SK-N-SH (cell line): ENCODE measurements at regions not wholly inside any gene's neighbourhood (a gene's known extent, or its start where the extent isn't known, plus 50 kb on each side); places are given as distances from the start of the nearest gene placed in this dataset.

ENCODE experiments used
- CTCF ChIA-PET: fragments of 300-600, 350-600 bp; formaldehyde crosslinking; extraction: SDS; loops from one replicate; lab custom pipeline; 2021; lab: Yijun Ruan, JAX
- POLR2A ChIA-PET: fragments of 350-600 bp; sonication (Branson Sonifier 250); formaldehyde crosslinking; extraction: SDS; loops from one replicate; lab custom pipeline; 2020; ENCODE audit warnings: antibody characterized with exemption, inconsistent platforms; lab: Yijun Ruan, JAX
- DNase-seq: peaks from one replicate; pipeline ENCODE4 v3.0.0; 2012
- H2AFZ ChIP-seq: fragments of 200-600 bp; sonication (generic); 2 replicates; pipeline ENCODE4 v1.8.1; 2016; ENCODE audit warnings: antibody characterized with exemption, mild to moderate bottlenecking, low read depth
- H3F3A ChIP-seq: fragments of 200-600 bp; sonication (generic); replicated peaks from 2 replicates; pipeline ENCODE3; 2016; ENCODE audit warnings: antibody characterized with exemption, mild to moderate bottlenecking; ENCODE audit not compliant: insufficient read depth
- H3K27ac ChIP-seq, 2 experiments: fragments of 200-500 bp in 1 of 2; fragments of 200-600 bp in 1 of 2; sonication (Bioruptor generic) in 1 of 2; sonication (generic), shearing (Covaris generic) in 1 of 2; 2 replicates each; pipeline versions ENCODE4 v1.5.1 to v1.6.1; 2014 to 2016; ENCODE audit warnings: low read depth in 2 of 2, inconsistent platforms in 1 of 2, low read length in 1 of 2, mild to moderate bottlenecking in 1 of 2, mixed read lengths in 1 of 2
- H3K27me3 ChIP-seq: fragments of 200-600 bp; sonication (generic), shearing (Covaris generic); 2 replicates; pipeline ENCODE4 v1.6.1; 2016; ENCODE audit warnings: mixed run types; ENCODE audit not compliant: insufficient read depth
- H3K36me3 ChIP-seq, 2 experiments: fragments of 200-500 bp in 1 of 2; fragments of 200-600 bp in 1 of 2; sonication (Bioruptor generic) in 1 of 2; sonication (generic) in 1 of 2; replicated peaks in 1 of 2; 2 replicates each; pipeline versions ENCODE3 to v1.5.1; 2014 to 2016; ENCODE audit warnings: low read length in 1 of 2, mild to moderate bottlenecking in 1 of 2; ENCODE audit not compliant: insufficient read depth in 2 of 2, control insufficient read depth in 1 of 2
- H3K4me1 ChIP-seq, 2 experiments: fragments of 200-500 bp in 1 of 2; fragments of 200-600 bp in 1 of 2; sonication (Bioruptor generic) in 1 of 2; sonication (generic), shearing (Covaris generic) in 1 of 2; 2 replicates each; pipeline versions ENCODE4 v1.5.1 to v1.6.1; 2014 to 2016; ENCODE audit warnings: low read depth in 1 of 2, low read length in 1 of 2, mixed run types in 1 of 2; ENCODE audit not compliant: insufficient read depth in 2 of 2, control insufficient read depth in 1 of 2
- H3K4me2 ChIP-seq: fragments of 200-600 bp; sonication (generic), shearing (Covaris generic); 2 replicates; pipeline ENCODE4 v1.6.1; 2017; ENCODE audit warnings: mixed run types
- H3K4me3 ChIP-seq, 2 experiments: fragments of 200-500 bp in 1 of 2; fragments of 200-600 bp in 1 of 2; sonication (Bioruptor generic) in 1 of 2; sonication (generic), shearing (Covaris generic) in 1 of 2; 2 replicates each; pipeline versions ENCODE4 v1.5.1 to v1.8.1; 2014 to 2016; ENCODE audit warnings: low read depth in 2 of 2, inconsistent platforms in 1 of 2, low read length in 1 of 2, mild to moderate bottlenecking in 1 of 2, mixed read lengths in 1 of 2, moderate library complexity in 1 of 2
- H3K79me2 ChIP-seq: fragments of 200-600 bp; sonication (generic); 2 replicates; pipeline ENCODE4 v1.8.1; 2017; ENCODE audit warnings: mild to moderate bottlenecking; ENCODE audit not compliant: insufficient read depth
- H3K9ac ChIP-seq: fragments of 200-600 bp; sonication (generic); 2 replicates; pipeline ENCODE4 v1.6.1; 2017; ENCODE audit warnings: mixed run types
- H3K9me2 ChIP-seq: fragments of 200-600 bp; sonication (generic); 2 replicates; pipeline ENCODE4 v1.6.1; 2017; ENCODE audit warnings: mixed run types
- H3K9me3 ChIP-seq: fragments of 200-600 bp; sonication (generic); 2 replicates; pipeline ENCODE4 v1.6.1; 2017; ENCODE audit warnings: mixed run types, mild to moderate bottlenecking, moderate library complexity
- H4K20me1 ChIP-seq: fragments of 200-600 bp; sonication (generic); 2 replicates; pipeline ENCODE4 v1.6.1; 2017; ENCODE audit warnings: mild to moderate bottlenecking, mixed run types; ENCODE audit not compliant: insufficient read depth
- CHD2 ChIP-seq: fragments of 150-350 bp; IDR thresholded peaks from 2 replicates; pipeline ENCODE4 v1.6.1; 2018; ENCODE audit warnings: low read length; ENCODE audit not compliant: partially characterized antibody
- ELF1 ChIP-seq: IDR thresholded peaks from 2 replicates; pipeline ENCODE4 v1.4.0; 2012
- FOXJ3 ChIP-seq: sonication (generic); formaldehyde crosslinking; IDR thresholded peaks from 2 replicates; pipeline ENCODE4 v1.5.1; 2020; ENCODE audit warnings: mild to moderate bottlenecking, missing genetic modification reagents
- GABPA ChIP-seq: IDR thresholded peaks from 2 replicates; pipeline ENCODE4 v1.4.0; 2012; ENCODE audit warnings: low read depth, mild to moderate bottlenecking
- JUND ChIP-seq: IDR thresholded peaks from 2 replicates; pipeline ENCODE4 v1.4.0; 2012
- MEF2A ChIP-seq: IDR thresholded peaks from 2 replicates; pipeline ENCODE4 v1.4.0; 2012; ENCODE audit warnings: low read depth, borderline replicate concordance
- MXI1 ChIP-seq: IDR thresholded peaks from 2 replicates; pipeline ENCODE4 v1.6.1; 2012; ENCODE audit warnings: mild to moderate bottlenecking, low read depth, low read length, improper control_type of control experiment
- NRF1 ChIP-seq: IDR thresholded peaks from 2 replicates; pipeline ENCODE4 v1.6.1; 2012; ENCODE audit warnings: low read depth, mild to moderate bottlenecking, low read length
- POLR2AphosphoS5 ChIP-seq: IDR thresholded peaks from 2 replicates; pipeline ENCODE4 v1.6.1; 2012; ENCODE audit warnings: low read depth, low read length
- RAD21 ChIP-seq: IDR thresholded peaks from 2 replicates; pipeline ENCODE4 v1.6.1; 2012; ENCODE audit warnings: mild to moderate bottlenecking, low read length
- RCOR1 ChIP-seq: fragments of 150-350 bp; IDR thresholded peaks from 2 replicates; pipeline ENCODE4 v1.6.1; 2017; ENCODE audit warnings: antibody characterized with exemption, low read length
- TCF12 ChIP-seq: IDR thresholded peaks from 2 replicates; pipeline ENCODE4 v1.4.0; 2012
- TEAD4 ChIP-seq: IDR thresholded peaks from 2 replicates; pipeline ENCODE4 v1.4.0; 2012; ENCODE audit warnings: mild to moderate bottlenecking, borderline replicate concordance; ENCODE audit not compliant: insufficient read depth
- WGBS: methylation state at CpG from one replicate; pipeline ENCODE4 v1.1.6; 2017; ENCODE audit warnings: low lambda C conversion rate; 5-methylcytosine and 5-hydroxymethylcytosine counted together
- TF ChIP-seq, protein P1 (sequence below): fragments of 150-350 bp; IDR thresholded peaks from 2 replicates; pipeline ENCODE4 v1.6.1; 2016; ENCODE audit warnings: mild to moderate bottlenecking, low read depth, low read length
- TF ChIP-seq, protein P2 (sequence below): fragments of 200-600 bp; sonication (generic); IDR thresholded peaks from 2 replicates; pipeline ENCODE4 v1.6.1; 2017; ENCODE audit warnings: antibody characterized with exemption, mild to moderate bottlenecking, moderate library complexity
- TF ChIP-seq, protein P3 (sequence below): IDR thresholded peaks from 2 replicates; pipeline ENCODE4 v1.4.0; 2012; ENCODE audit warnings: low read depth
- TF ChIP-seq, protein P4 (sequence below): IDR thresholded peaks from 2 replicates; pipeline ENCODE4 v1.4.0; 2012; ENCODE audit warnings: low read depth, borderline replicate concordance
- TF ChIP-seq, protein P5 (sequence below): IDR thresholded peaks from 2 replicates; pipeline ENCODE4 v1.4.0; 2012; ENCODE audit warnings: low read depth, borderline replicate concordance

DNA sequence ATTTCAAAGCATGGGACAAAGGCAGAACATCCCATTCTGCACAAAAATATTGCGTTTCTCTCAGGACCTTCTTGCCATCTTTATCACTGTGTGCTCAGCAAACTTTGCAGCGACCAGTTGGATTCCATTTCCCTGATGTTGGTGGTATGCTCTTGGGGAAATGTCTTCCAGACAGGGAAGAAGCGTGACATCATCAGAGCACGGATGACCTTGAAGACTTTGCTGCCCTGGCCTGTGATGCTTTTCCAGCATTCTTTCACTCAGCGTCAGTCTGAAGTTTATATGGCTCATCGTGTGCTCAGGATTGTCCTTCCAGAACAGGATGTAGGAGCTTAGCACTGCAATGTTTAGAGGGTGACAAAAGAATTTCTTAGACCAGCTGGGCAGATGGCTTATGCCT lies 131.4 kb upstream of the F3 start (continued):
- TF ChIP-seq, protein P1, sequence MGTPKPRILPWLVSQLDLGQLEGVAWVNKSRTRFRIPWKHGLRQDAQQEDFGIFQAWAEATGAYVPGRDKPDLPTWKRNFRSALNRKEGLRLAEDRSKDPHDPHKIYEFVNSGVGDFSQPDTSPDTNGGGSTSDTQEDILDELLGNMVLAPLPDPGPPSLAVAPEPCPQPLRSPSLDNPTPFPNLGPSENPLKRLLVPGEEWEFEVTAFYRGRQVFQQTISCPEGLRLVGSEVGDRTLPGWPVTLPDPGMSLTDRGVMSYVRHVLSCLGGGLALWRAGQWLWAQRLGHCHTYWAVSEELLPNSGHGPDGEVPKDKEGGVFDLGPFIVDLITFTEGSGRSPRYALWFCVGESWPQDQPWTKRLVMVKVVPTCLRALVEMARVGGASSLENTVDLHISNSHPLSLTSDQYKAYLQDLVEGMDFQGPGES: no peak
- TF ChIP-seq TEAD4: no peak

DNA sequence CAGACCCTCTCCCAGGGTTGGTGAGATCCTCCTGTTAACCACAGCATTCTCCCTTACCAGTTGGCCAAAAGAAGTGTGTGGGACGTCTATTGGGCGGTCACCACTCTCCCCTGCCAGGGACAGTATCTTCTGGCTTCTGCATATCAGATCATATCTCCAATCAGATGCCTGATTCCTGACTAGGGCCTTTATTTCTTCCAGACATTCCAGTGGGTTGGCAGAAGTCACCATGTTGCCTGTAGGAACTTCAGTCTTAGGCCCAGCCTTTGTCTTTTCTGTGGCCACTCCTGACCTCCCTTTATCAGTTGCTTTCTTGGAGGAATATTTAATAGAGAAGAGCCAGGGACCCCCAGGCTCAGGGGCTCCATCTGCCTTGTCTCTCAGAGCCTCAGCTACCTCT lies 130.4 kb upstream of the F3 start:
- peaks cover 0 to 3% of the 10 kb centered on the region in 2 experiments; a peak in 1 of 4 replicates for H3K4me1 ChIP-seq
- TF ChIP-seq ELF1 (no peak), GABPA (no peak), POLR2AphosphoS5 (no peak), MEF2A (no peak), JUND (no peak), FOXJ3 (CRISPR knock-in tag) (no peak), RAD21 (no peak), TEAD4 (no peak)
- TF ChIP-seq, protein P1: no peak
- TF ChIP-seq, protein P2, sequence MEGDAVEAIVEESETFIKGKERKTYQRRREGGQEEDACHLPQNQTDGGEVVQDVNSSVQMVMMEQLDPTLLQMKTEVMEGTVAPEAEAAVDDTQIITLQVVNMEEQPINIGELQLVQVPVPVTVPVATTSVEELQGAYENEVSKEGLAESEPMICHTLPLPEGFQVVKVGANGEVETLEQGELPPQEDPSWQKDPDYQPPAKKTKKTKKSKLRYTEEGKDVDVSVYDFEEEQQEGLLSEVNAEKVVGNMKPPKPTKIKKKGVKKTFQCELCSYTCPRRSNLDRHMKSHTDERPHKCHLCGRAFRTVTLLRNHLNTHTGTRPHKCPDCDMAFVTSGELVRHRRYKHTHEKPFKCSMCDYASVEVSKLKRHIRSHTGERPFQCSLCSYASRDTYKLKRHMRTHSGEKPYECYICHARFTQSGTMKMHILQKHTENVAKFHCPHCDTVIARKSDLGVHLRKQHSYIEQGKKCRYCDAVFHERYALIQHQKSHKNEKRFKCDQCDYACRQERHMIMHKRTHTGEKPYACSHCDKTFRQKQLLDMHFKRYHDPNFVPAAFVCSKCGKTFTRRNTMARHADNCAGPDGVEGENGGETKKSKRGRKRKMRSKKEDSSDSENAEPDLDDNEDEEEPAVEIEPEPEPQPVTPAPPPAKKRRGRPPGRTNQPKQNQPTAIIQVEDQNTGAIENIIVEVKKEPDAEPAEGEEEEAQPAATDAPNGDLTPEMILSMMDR: no peak
- TF ChIP-seq, all 33 proteins: peak for 0
- no peaks in the 10 kb centered on the region for H3F3A ChIP-seq
- H2AFZ ChIP-seq: no peak overlapping the region
- H3K9me3 ChIP-seq: no peaks in the 10 kb centered on the region
- no peaks in the 10 kb centered on the region for H3K79me2 ChIP-seq
- no peak overlapping the region for H3K4me2 ChIP-seq
- H3K36me3 ChIP-seq: no peaks in the 10 kb centered on the region
- no peak for DNase-seq
- H4K20me1 ChIP-seq: no peaks in the 10 kb centered on the region
- no peak overlapping the region for H3K27ac ChIP-seq
- H3K9me2 ChIP-seq: no peaks in the 10 kb centered on the region
- no peak overlapping the region for H3K9ac ChIP-seq
- WGBS: 88% methylated on average over 2 of the region's 2 CpGs
- CTCF ChIA-PET: interaction anchor here (0.9 kb wide), 1 partner anchor 16 kb away, joined by 3 read pairs; no protein-coding TSS in a partner anchor
- POLR2A ChIA-PET: no interaction called here
- H3K27me3 ChIP-seq: no peaks in the 10 kb centered on the region
- H3K4me3 ChIP-seq: no peak overlapping the region

DNA sequence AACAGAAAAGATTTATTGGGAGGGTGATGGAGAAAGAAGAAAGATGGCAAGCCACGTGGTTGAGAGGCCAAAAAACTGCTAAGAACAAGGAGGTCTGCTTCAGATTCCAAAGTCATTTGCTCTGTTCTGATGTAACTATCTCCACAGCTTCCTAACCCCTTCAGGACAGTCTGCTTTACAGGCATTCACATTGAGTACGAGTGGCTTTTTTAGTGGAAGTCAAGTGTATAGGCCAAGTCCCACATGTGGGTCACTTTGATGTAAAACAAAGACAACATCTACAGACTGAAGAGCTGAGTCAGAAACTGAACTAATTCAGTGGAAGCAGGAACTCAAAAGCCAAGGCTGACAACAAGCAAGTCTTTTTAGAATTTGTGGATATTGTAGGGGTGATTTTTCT lies 128.7 kb upstream of the F3 start:
- no peaks in the 10 kb centered on the region for H3K9me2 ChIP-seq
- no peak overlapping the region for H3K4me3 ChIP-seq
- no peaks in the 10 kb centered on the region for H3K79me2 ChIP-seq
- H3K4me2 ChIP-seq: no peak overlapping the region
- no peaks in the 10 kb centered on the region for H4K20me1 ChIP-seq
- no peak overlapping the region for H3K27ac ChIP-seq
- no peaks in the 10 kb centered on the region for H3F3A ChIP-seq
- DNase-seq: no peak
- H3K9me3 ChIP-seq: no peaks in the 10 kb centered on the region
- H3K36me3 ChIP-seq: no peaks in the 10 kb centered on the region
- H3K9ac ChIP-seq: no peak overlapping the region
- H3K27me3 ChIP-seq: no peaks in the 10 kb centered on the region
- WGBS: 77% methylated on average over 2 of the region's 2 CpGs
- POLR2A ChIA-PET: no interaction called here
- H3K4me1 ChIP-seq: peaks cover 0 to 3% of the 10 kb centered on the region in 2 experiments; a peak in 1 of 4 replicates
- H2AFZ ChIP-seq: no peak overlapping the region
- CTCF ChIA-PET: interaction anchor here (1.5 kb wide), 1 partner anchor 10 kb away, joined by 4 read pairs; no protein-coding TSS in a partner anchor
- no peak for TF ChIP-seq CHD2
- TF ChIP-seq NRF1: no peak
- no peak for TF ChIP-seq MXI1
- TF ChIP-seq, protein P3, sequence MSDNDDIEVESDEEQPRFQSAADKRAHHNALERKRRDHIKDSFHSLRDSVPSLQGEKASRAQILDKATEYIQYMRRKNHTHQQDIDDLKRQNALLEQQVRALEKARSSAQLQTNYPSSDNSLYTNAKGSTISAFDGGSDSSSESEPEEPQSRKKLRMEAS: no peak
- TF ChIP-seq TEAD4: no peak
- no peak for TF ChIP-seq RCOR1
- no peak for TF ChIP-seq FOXJ3 (CRISPR knock-in tag)
- no peak for TF ChIP-seq MEF2A
- TF ChIP-seq, protein P4, sequence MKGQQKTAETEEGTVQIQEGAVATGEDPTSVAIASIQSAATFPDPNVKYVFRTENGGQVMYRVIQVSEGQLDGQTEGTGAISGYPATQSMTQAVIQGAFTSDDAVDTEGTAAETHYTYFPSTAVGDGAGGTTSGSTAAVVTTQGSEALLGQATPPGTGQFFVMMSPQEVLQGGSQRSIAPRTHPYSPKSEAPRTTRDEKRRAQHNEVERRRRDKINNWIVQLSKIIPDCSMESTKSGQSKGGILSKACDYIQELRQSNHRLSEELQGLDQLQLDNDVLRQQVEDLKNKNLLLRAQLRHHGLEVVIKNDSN: no peak
- TF ChIP-seq, protein P5, sequence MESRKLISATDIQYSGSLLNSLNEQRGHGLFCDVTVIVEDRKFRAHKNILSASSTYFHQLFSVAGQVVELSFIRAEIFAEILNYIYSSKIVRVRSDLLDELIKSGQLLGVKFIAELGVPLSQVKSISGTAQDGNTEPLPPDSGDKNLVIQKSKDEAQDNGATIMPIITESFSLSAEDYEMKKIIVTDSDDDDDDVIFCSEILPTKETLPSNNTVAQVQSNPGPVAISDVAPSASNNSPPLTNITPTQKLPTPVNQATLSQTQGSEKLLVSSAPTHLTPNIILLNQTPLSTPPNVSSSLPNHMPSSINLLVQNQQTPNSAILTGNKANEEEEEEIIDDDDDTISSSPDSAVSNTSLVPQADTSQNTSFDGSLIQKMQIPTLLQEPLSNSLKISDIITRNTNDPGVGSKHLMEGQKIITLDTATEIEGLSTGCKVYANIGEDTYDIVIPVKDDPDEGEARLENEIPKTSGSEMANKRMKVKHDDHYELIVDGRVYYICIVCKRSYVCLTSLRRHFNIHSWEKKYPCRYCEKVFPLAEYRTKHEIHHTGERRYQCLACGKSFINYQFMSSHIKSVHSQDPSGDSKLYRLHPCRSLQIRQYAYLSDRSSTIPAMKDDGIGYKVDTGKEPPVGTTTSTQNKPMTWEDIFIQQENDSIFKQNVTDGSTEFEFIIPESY: no peak
- no peak for TF ChIP-seq TCF12
